ENCODE measurements at regions not wholly inside any gene's neighbourhood (a gene's known extent, or its start where the extent isn't known, plus 50 kb on each side); places are given as distances from the start of the nearest gene placed in this dataset.

DNA sequence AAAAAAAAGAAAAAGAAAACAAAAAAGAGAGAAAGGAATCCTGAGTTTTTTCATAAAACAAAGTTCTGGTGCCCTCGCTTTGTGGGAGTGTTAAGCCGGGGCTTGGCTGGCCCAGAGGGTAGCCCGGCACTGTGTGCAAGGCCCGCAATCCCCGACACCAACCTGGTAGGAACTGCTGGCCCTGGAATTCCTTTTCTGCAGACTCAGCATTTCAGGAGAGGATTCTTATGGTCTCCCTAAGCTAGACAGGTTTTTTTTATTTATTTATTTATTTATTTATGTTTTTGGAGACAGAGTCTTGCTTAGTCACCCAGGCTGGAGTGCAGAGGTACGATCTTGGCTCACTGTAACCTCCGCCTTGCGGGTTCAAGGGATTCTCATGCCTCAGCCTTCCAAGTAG lies 238.8 kb downstream of the PDCD6IP start:
- Mint-ChIP-seq H3K9me3 (no peaks in the 10 kb centered on the region), H3K4me3 (no peak overlapping the region), H3K36me3 (no peaks in the 10 kb centered on the region), H3K27me3 (ENCODE audit: low read depth) (no peaks in the 10 kb centered on the region), H3K27ac (no peak overlapping the region), H3K4me1 (no peaks in the 10 kb centered on the region)
- TF ChIP-seq PRRX2 (CRISPR knock-in tag; IDR thresholded peaks at IDR 0.05) = no peak
- TF ChIP-seq, protein P1, sequence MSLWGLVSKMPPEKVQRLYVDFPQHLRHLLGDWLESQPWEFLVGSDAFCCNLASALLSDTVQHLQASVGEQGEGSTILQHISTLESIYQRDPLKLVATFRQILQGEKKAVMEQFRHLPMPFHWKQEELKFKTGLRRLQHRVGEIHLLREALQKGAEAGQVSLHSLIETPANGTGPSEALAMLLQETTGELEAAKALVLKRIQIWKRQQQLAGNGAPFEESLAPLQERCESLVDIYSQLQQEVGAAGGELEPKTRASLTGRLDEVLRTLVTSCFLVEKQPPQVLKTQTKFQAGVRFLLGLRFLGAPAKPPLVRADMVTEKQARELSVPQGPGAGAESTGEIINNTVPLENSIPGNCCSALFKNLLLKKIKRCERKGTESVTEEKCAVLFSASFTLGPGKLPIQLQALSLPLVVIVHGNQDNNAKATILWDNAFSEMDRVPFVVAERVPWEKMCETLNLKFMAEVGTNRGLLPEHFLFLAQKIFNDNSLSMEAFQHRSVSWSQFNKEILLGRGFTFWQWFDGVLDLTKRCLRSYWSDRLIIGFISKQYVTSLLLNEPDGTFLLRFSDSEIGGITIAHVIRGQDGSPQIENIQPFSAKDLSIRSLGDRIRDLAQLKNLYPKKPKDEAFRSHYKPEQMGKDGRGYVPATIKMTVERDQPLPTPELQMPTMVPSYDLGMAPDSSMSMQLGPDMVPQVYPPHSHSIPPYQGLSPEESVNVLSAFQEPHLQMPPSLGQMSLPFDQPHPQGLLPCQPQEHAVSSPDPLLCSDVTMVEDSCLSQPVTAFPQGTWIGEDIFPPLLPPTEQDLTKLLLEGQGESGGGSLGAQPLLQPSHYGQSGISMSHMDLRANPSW (CRISPR knock-in tag; conservative IDR thresholded peaks at IDR 0.05; ENCODE audit: low read depth) = no peak
- TF ChIP-seq, protein P2, sequence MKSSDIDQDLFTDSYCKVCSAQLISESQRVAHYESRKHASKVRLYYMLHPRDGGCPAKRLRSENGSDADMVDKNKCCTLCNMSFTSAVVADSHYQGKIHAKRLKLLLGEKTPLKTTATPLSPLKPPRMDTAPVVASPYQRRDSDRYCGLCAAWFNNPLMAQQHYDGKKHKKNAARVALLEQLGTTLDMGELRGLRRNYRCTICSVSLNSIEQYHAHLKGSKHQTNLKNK (CRISPR knock-in tag; IDR thresholded peaks at IDR 0.05) = no peak
- DNase-seq (ENCODE audit: low spot score) (no peak), ATAC-seq (no peak)
- ChIA-PET POLR2A (no interaction called here), CTCF (interaction anchor here (1.3 kb wide), 1 partner anchor 22 kb away, joined by 4 read pairs; no protein-coding TSS in a partner anchor)

DNA sequence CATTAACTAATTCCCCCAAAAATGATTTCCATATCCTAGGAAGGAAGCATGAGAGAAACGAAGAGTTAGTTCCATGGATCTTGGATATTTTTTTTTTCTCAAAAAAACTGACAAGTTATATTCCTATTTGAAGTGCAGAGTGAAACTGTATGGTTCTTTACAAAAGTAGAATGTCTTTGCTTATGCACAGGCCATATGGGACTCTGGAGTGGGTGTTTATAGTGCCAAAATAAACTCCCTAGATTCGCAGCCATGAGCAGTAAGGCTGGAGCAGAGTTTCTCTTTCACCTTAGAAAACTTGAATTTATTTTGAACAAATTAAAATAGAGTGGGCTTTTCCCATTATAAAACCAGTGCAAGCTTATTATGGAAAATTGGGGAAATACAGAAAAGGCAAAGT lies 239.7 kb downstream of the PDCD6IP start:
- no peak for DNase-seq (ENCODE audit: low spot score)
- Mint-ChIP-seq H3K4me3 (no peak overlapping the region), H3K27ac (no peak overlapping the region), H3K9me3 (no peaks in the 10 kb centered on the region), H3K4me1 (no peaks in the 10 kb centered on the region), H3K27me3 (ENCODE audit: low read depth) (no peaks in the 10 kb centered on the region), H3K36me3 (no peaks in the 10 kb centered on the region)
- ChIA-PET CTCF (interaction anchor here (1.3 kb wide), 1 partner anchor 23 kb away, joined by 4 read pairs; no protein-coding TSS in a partner anchor), POLR2A (no interaction called here)
- ATAC-seq = no peak
- TF ChIP-seq ESRRA (CRISPR knock-in tag; IDR thresholded peaks at IDR 0.05; ENCODE audit: borderline replicate concordance) (no peak), JAZF1 (CRISPR knock-in tag; IDR thresholded peaks at IDR 0.05) (no peak), ELF4 (CRISPR knock-in tag; IDR thresholded peaks at IDR 0.05; ENCODE audit: low read depth) (no peak), TEAD1 (CRISPR knock-in tag; IDR thresholded peaks at IDR 0.05) (no peak), CBFB (CRISPR knock-in tag; IDR thresholded peaks at IDR 0.05; ENCODE audit: low read depth) (no peak), RORB (CRISPR knock-in tag; IDR thresholded peaks at IDR 0.05) (no peak), ZNF416 (CRISPR knock-in tag; IDR thresholded peaks at IDR 0.05) (no peak), ZNF219 (CRISPR knock-in tag; IDR thresholded peaks at IDR 0.05; ENCODE audit: borderline replicate concordance) (no peak), GABPB1 (CRISPR knock-in tag; IDR thresholded peaks at IDR 0.05) (no peak), FOXK1 (CRISPR knock-in tag; IDR thresholded peaks at IDR 0.05) (no peak), CREM (CRISPR knock-in tag; IDR thresholded peaks at IDR 0.05) (no peak), JUN (CRISPR knock-in tag; IDR thresholded peaks at IDR 0.05) (no peak)
- TF ChIP-seq, protein P3, sequence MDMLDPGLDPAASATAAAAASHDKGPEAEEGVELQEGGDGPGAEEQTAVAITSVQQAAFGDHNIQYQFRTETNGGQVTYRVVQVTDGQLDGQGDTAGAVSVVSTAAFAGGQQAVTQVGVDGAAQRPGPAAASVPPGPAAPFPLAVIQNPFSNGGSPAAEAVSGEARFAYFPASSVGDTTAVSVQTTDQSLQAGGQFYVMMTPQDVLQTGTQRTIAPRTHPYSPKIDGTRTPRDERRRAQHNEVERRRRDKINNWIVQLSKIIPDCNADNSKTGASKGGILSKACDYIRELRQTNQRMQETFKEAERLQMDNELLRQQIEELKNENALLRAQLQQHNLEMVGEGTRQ (CRISPR knock-in tag; IDR thresholded peaks at IDR 0.05) = no peak
- TF ChIP-seq, protein P4, sequence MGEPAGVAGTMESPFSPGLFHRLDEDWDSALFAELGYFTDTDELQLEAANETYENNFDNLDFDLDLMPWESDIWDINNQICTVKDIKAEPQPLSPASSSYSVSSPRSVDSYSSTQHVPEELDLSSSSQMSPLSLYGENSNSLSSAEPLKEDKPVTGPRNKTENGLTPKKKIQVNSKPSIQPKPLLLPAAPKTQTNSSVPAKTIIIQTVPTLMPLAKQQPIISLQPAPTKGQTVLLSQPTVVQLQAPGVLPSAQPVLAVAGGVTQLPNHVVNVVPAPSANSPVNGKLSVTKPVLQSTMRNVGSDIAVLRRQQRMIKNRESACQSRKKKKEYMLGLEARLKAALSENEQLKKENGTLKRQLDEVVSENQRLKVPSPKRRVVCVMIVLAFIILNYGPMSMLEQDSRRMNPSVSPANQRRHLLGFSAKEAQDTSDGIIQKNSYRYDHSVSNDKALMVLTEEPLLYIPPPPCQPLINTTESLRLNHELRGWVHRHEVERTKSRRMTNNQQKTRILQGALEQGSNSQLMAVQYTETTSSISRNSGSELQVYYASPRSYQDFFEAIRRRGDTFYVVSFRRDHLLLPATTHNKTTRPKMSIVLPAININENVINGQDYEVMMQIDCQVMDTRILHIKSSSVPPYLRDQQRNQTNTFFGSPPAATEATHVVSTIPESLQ (CRISPR knock-in tag; IDR thresholded peaks at IDR 0.05) = no peak
- TF ChIP-seq, protein P2 (CRISPR knock-in tag; IDR thresholded peaks at IDR 0.05) = no peak
- TF ChIP-seq, protein P5, sequence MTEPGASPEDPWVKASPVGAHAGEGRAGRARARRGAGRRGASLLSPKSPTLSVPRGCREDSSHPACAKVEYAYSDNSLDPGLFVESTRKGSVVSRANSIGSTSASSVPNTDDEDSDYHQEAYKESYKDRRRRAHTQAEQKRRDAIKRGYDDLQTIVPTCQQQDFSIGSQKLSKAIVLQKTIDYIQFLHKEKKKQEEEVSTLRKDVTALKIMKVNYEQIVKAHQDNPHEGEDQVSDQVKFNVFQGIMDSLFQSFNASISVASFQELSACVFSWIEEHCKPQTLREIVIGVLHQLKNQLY (CRISPR knock-in tag; IDR thresholded peaks at IDR 0.05) = no peak
- TF ChIP-seq, protein P6, sequence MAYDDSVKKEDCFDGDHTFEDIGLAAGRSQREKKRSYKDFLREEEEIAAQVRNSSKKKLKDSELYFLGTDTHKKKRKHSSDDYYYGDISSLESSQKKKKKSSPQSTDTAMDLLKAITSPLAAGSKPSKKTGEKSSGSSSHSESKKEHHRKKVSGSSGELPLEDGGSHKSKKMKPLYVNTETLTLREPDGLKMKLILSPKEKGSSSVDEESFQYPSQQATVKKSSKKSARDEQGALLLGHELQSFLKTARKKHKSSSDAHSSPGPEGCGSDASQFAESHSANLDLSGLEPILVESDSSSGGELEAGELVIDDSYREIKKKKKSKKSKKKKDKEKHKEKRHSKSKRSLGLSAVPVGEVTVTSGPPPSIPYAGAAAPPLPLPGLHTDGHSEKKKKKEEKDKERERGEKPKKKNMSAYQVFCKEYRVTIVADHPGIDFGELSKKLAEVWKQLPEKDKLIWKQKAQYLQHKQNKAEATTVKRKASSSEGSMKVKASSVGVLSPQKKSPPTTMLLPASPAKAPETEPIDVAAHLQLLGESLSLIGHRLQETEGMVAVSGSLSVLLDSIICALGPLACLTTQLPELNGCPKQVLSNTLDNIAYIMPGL (CRISPR knock-in tag; IDR thresholded peaks at IDR 0.05) = no peak
- TF ChIP-seq, protein P7, sequence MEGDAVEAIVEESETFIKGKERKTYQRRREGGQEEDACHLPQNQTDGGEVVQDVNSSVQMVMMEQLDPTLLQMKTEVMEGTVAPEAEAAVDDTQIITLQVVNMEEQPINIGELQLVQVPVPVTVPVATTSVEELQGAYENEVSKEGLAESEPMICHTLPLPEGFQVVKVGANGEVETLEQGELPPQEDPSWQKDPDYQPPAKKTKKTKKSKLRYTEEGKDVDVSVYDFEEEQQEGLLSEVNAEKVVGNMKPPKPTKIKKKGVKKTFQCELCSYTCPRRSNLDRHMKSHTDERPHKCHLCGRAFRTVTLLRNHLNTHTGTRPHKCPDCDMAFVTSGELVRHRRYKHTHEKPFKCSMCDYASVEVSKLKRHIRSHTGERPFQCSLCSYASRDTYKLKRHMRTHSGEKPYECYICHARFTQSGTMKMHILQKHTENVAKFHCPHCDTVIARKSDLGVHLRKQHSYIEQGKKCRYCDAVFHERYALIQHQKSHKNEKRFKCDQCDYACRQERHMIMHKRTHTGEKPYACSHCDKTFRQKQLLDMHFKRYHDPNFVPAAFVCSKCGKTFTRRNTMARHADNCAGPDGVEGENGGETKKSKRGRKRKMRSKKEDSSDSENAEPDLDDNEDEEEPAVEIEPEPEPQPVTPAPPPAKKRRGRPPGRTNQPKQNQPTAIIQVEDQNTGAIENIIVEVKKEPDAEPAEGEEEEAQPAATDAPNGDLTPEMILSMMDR (IDR thresholded peaks at IDR 0.05) = no peak
- TF ChIP-seq, protein P8, sequence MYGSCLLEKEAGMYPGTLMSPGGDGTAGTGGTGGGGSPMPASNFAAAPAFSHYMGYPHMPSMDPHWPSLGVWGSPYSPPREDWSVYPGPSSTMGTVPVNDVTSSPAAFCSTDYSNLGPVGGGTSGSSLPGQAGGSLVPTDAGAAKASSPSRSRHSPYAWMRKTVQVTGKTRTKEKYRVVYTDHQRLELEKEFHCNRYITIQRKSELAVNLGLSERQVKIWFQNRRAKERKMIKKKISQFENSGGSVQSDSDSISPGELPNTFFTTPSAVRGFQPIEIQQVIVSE (CRISPR knock-in tag; IDR thresholded peaks at IDR 0.05; ENCODE audit: borderline replicate concordance) = no peak

Measured in WTC11 (cell line).